MM.1S (cell line): ENCODE measurements at regions not wholly inside any gene's neighbourhood (a gene's known extent, or its start where the extent isn't known, plus 50 kb on each side); places are given as distances from the start of the nearest gene placed in this dataset.

Experiments used
- EZH2 ChIP-seq: fragments of 300-600 bp; sonication (generic); optimal IDR thresholded peaks from 2 replicates; pipeline ENCODE3; 2017; ENCODE audit warnings: low read depth, mild to moderate bottlenecking, antibody characterized with exemption, low read length, mixed read lengths
- EZH2phosphoT487 ChIP-seq: fragments of 300-600 bp; sonication (generic); IDR thresholded peaks from 2 replicates; pipeline ENCODE4 v1.6.1; 2018; ENCODE audit warnings: antibody characterized with exemption, low read length
- TF ChIP-seq, protein P1 (sequence below): fragments of 300-600 bp; sonication (generic); IDR thresholded peaks from 2 replicates; pipeline ENCODE4 v1.5.1; 2016; ENCODE audit warnings: antibody characterized with exemption, low read length, mixed read lengths

DNA sequence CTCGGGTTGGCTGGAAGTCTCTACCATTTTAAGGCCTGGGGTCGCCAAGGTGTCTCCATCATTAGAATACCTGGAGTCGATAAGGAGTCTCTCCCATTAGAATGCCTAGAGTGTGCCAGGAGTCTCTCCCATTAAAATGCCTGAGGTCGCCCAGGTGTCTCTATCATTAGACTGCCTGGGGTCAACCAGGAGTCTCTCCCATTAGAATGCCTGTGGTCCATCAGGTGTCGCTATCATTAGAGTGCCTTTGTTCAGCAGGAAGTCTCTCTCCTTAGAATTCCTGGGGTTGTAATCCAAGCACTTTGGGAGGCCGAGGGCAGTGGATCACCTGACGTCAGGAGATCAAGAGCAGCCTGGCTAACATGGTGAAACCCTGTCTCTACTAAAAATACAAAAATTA, 1533.0 kb downstream of the UQCRFS1 start:
- TF ChIP-seq EZH2: no peak
- TF ChIP-seq, protein P1, sequence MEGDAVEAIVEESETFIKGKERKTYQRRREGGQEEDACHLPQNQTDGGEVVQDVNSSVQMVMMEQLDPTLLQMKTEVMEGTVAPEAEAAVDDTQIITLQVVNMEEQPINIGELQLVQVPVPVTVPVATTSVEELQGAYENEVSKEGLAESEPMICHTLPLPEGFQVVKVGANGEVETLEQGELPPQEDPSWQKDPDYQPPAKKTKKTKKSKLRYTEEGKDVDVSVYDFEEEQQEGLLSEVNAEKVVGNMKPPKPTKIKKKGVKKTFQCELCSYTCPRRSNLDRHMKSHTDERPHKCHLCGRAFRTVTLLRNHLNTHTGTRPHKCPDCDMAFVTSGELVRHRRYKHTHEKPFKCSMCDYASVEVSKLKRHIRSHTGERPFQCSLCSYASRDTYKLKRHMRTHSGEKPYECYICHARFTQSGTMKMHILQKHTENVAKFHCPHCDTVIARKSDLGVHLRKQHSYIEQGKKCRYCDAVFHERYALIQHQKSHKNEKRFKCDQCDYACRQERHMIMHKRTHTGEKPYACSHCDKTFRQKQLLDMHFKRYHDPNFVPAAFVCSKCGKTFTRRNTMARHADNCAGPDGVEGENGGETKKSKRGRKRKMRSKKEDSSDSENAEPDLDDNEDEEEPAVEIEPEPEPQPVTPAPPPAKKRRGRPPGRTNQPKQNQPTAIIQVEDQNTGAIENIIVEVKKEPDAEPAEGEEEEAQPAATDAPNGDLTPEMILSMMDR: no peak
- TF ChIP-seq EZH2phosphoT487: no peak
